Liver (tissue), 8 donors: ENCODE measurements at regions not wholly inside any gene's neighbourhood (a gene's known extent, or its start where the extent isn't known, plus 50 kb on each side); places are given as distances from the start of the nearest gene placed in this dataset.

Source experiments
- DNase-seq: peaks from one replicate; pipeline ENCODE4 v3.0.0-alpha.2; 2017; ENCODE audit warnings: low spot score
- H3K27ac ChIP-seq, 2 donors: one replicate each; pipeline ENCODE4 v1.7.0; 2013; ENCODE audit warnings: inconsistent platforms in 2 of 2, low read length in 2 of 2, control low read depth in 1 of 2, low read depth in 1 of 2, mild to moderate bottlenecking in 1 of 2
- H3K27me3 ChIP-seq, 4 donors: one replicate each; pipeline versions ENCODE4 v1.6.1 to v1.7.0; 2013; ENCODE audit warnings: low read length in 3 of 4, inconsistent platforms in 1 of 4, mild to moderate bottlenecking in 1 of 4, moderate library complexity in 1 of 4; ENCODE audit not compliant: control insufficient read depth in 4 of 4, insufficient read depth in 4 of 4
- H3K36me3 ChIP-seq, 4 donors: one replicate each; pipeline versions ENCODE4 v1.6.1 to v1.7.0; 2013; ENCODE audit warnings: low read length in 3 of 4, mild to moderate bottlenecking in 3 of 4, low read depth in 1 of 4, moderate library complexity in 1 of 4; ENCODE audit not compliant: control insufficient read depth in 4 of 4, insufficient read depth in 3 of 4
- H3K4me1 ChIP-seq, 4 donors: one replicate each; pipeline versions ENCODE4 v1.6.1 to v1.7.0; 2013; ENCODE audit warnings: low read length in 3 of 4, mild to moderate bottlenecking in 3 of 4, moderate library complexity in 1 of 4; ENCODE audit not compliant: control insufficient read depth in 4 of 4, insufficient read depth in 4 of 4
- H3K4me3 ChIP-seq, 3 donors: one replicate each; pipeline versions ENCODE4 v1.6.1 to v1.7.0; 2013; ENCODE audit warnings: low read length in 3 of 3, control low read depth in 1 of 3, low read depth in 1 of 3, mild to moderate bottlenecking in 1 of 3
- H3K9ac ChIP-seq, 2 donors: one replicate each; pipeline ENCODE4 v1.7.0; 2013; ENCODE audit warnings: low read length in 2 of 2, mild to moderate bottlenecking in 2 of 2, moderate library complexity in 2 of 2, control low read depth in 1 of 2, low read depth in 1 of 2
- H3K9me3 ChIP-seq, 4 donors: one replicate each; pipeline versions ENCODE4 v1.6.1 to v1.7.0; 2013; ENCODE audit warnings: low read length in 3 of 4; ENCODE audit not compliant: control insufficient read depth in 4 of 4
- EGR1 ChIP-seq, 2 donors: IDR thresholded peaks; 2 replicates each; pipeline ENCODE4 v1.6.1; 2016 to 2018; ENCODE audit warnings: antibody characterized with exemption in 2 of 2, low read depth in 2 of 2
- FOXA1 ChIP-seq: IDR thresholded peaks from 2 replicates; pipeline ENCODE4 v1.6.1; 2016; ENCODE audit warnings: antibody characterized with exemption
- FOXA2 ChIP-seq: IDR thresholded peaks from 2 replicates; pipeline ENCODE4 v1.6.1; 2016; ENCODE audit warnings: antibody characterized with exemption
- GABPA ChIP-seq, 2 donors: IDR thresholded peaks in 1 of 2; conservative IDR thresholded peaks in 1 of 2; 2 replicates each; pipeline ENCODE4 v1.6.1; 2016; ENCODE audit warnings: antibody characterized with exemption in 2 of 2, mild to moderate bottlenecking in 1 of 2, moderate library complexity in 1 of 2
- HNF4A ChIP-seq, 2 donors: conservative IDR thresholded peaks; 2 replicates each; pipeline ENCODE4 v1.6.1; 2016; ENCODE audit warnings: antibody characterized with exemption in 2 of 2, mild to moderate bottlenecking in 2 of 2
- HNF4G ChIP-seq: IDR thresholded peaks from 2 replicates; pipeline ENCODE4 v1.6.1; 2016; ENCODE audit warnings: antibody characterized with exemption
- JUND ChIP-seq, 2 donors: IDR thresholded peaks; 2 replicates each; pipeline ENCODE4 v1.6.1; 2016; ENCODE audit warnings: antibody characterized with exemption in 2 of 2
- NR2F2 ChIP-seq: IDR thresholded peaks from 2 replicates; pipeline ENCODE4 v1.6.1; 2016; ENCODE audit warnings: antibody characterized with exemption
- RAD21 ChIP-seq, 2 donors: IDR thresholded peaks; 2 replicates each; pipeline ENCODE4 v1.6.1; 2016; ENCODE audit warnings: antibody characterized with exemption in 2 of 2, mild to moderate bottlenecking in 2 of 2
- RXRA ChIP-seq, 2 donors: IDR thresholded peaks; 2 replicates each; pipeline ENCODE4 v1.6.1; 2017 to 2018; ENCODE audit warnings: antibody characterized with exemption in 2 of 2, mild to moderate bottlenecking in 1 of 2
- SP1 ChIP-seq: IDR thresholded peaks from 2 replicates; pipeline ENCODE4 v1.6.1; 2018; ENCODE audit warnings: antibody characterized with exemption, mild to moderate bottlenecking
- TAF1 ChIP-seq: conservative IDR thresholded peaks from 2 replicates; pipeline ENCODE4 v1.6.1; 2016; ENCODE audit warnings: antibody characterized with exemption, mild to moderate bottlenecking
- YY1 ChIP-seq: IDR thresholded peaks from 2 replicates; pipeline ENCODE4 v1.6.1; 2016; ENCODE audit warnings: antibody characterized with exemption, mild to moderate bottlenecking
- WGBS: extraction: QIAGEN DNeasy Blood & Tissue Kit; methylation state at CpG from one replicate; pipeline ENCODE4 v1.1.7; 2013; 5-methylcytosine and 5-hydroxymethylcytosine counted together
- TF ChIP-seq, protein P1 (sequence below): IDR thresholded peaks from 2 replicates; pipeline ENCODE4 v1.6.1; 2016; ENCODE audit warnings: antibody characterized with exemption, mild to moderate bottlenecking
- TF ChIP-seq, protein P2 (sequence below): fragments of 150-350 bp; IDR thresholded peaks from 2 replicates; pipeline ENCODE4 v1.5.1; 2017; ENCODE audit warnings: improper control_type of control experiment, low read depth, low read length; ENCODE audit not compliant: missing input control
- TF ChIP-seq, protein P3 (sequence below): IDR thresholded peaks from 2 replicates; pipeline ENCODE4 v1.6.1; 2016; ENCODE audit warnings: antibody characterized with exemption
- TF ChIP-seq, protein P4 (sequence below): IDR thresholded peaks from 2 replicates; pipeline ENCODE4 v1.6.1; 2016; ENCODE audit warnings: antibody characterized with exemption
- TF ChIP-seq, protein P5 (sequence below): IDR thresholded peaks from 2 replicates; pipeline ENCODE4 v1.6.1; 2016; ENCODE audit warnings: antibody characterized with exemption
- donor health status: healthy.
- donor health status: healthy.
- donor health status: healthy.
- donor health status: healthy.
- donor health status: healthy.

DNA sequence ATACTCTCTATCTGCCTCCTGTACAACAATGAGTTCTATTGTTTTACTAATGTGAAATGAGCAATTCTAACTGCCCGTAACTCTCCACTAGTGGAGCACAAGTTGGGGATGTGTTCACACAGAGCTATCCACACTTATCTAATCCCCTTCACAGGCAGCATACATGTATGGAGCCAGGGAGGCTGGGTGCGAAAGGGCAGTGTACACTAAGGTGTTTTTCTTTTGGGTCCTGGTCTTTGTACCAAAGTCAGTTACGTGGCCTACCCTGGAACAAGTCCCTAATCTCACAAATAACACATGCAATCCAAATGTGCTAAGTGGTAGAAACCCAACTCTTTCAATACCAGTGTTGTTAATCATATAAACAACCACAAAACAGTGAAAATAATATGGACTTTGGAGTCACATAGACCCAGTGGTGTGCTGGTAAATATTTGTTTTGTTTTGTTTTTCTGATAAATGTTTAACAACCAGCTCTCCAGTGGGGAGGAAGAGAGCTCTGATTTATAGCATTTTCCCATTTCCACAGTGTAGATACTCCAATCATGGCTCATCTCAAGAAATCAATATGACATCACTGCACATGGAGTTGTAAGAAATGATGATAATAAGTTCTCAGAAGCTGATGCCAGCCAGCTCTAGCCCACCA is 319.9 kb upstream of the DUSP10 start (continued):
- TF ChIP-seq, protein P1, sequence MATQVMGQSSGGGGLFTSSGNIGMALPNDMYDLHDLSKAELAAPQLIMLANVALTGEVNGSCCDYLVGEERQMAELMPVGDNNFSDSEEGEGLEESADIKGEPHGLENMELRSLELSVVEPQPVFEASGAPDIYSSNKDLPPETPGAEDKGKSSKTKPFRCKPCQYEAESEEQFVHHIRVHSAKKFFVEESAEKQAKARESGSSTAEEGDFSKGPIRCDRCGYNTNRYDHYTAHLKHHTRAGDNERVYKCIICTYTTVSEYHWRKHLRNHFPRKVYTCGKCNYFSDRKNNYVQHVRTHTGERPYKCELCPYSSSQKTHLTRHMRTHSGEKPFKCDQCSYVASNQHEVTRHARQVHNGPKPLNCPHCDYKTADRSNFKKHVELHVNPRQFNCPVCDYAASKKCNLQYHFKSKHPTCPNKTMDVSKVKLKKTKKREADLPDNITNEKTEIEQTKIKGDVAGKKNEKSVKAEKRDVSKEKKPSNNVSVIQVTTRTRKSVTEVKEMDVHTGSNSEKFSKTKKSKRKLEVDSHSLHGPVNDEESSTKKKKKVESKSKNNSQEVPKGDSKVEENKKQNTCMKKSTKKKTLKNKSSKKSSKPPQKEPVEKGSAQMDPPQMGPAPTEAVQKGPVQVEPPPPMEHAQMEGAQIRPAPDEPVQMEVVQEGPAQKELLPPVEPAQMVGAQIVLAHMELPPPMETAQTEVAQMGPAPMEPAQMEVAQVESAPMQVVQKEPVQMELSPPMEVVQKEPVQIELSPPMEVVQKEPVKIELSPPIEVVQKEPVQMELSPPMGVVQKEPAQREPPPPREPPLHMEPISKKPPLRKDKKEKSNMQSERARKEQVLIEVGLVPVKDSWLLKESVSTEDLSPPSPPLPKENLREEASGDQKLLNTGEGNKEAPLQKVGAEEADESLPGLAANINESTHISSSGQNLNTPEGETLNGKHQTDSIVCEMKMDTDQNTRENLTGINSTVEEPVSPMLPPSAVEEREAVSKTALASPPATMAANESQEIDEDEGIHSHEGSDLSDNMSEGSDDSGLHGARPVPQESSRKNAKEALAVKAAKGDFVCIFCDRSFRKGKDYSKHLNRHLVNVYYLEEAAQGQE = peak; percentile 70
- TF ChIP-seq JUND (IDR thresholded peaks at IDR 0.05) (peak; percentile 86 to 90), YY1 (peak; percentile 76), HNF4A (conservative IDR thresholded peaks at IDR 0.05) (peak; percentile 99 to 100)

DNA sequence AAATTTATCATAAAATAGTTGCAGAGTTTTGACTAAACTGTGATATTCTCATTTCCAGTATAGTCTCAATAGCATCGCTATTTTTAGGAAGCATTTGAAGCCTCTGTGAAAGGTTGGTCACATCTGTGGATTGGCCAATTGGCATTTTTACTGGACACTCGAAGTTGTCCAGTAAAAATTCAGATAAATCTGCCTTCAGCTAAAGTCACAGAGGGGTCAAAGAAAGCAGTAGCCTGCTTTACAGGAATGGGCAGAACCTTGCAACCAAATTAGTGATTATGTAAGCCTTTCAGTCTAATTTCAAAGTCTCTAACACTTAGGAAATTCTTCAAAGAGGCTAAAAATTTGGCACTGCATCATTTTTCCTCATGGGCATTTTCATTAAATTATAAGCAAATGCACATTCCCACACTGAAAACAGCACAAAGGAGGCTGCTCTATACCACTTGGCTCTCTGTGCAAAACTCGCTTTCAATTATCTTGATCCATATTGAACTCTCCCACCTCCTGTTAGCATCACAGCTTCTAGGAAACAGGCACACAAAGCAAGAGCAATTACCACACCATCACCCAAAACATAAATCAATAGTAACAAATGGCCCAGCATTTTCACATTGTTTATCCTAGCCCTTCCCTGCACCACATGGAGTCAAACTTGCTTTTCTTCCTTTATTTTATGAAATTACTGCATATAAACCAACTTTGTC is 318.5 kb upstream of the DUSP10 start:
- peak overlapping the region; percentile 93 to 96 for H3K27ac ChIP-seq
- H3K4me3 ChIP-seq = no peak overlapping the region
- H3K9me3 ChIP-seq = peaks cover 0 to 2% (median 0%) of the 10 kb centered on the region in 4 donors
- H3K4me1 ChIP-seq = peaks cover 4 to 57% (median 37%) of the 10 kb centered on the region in 4 donors
- H3K9ac ChIP-seq = no peak overlapping the region
- WGBS = 38% methylated on average over 3 of the region's 3 CpGs
- H3K36me3 ChIP-seq = no peaks in the 10 kb centered on the region
- TF ChIP-seq, protein P2, sequence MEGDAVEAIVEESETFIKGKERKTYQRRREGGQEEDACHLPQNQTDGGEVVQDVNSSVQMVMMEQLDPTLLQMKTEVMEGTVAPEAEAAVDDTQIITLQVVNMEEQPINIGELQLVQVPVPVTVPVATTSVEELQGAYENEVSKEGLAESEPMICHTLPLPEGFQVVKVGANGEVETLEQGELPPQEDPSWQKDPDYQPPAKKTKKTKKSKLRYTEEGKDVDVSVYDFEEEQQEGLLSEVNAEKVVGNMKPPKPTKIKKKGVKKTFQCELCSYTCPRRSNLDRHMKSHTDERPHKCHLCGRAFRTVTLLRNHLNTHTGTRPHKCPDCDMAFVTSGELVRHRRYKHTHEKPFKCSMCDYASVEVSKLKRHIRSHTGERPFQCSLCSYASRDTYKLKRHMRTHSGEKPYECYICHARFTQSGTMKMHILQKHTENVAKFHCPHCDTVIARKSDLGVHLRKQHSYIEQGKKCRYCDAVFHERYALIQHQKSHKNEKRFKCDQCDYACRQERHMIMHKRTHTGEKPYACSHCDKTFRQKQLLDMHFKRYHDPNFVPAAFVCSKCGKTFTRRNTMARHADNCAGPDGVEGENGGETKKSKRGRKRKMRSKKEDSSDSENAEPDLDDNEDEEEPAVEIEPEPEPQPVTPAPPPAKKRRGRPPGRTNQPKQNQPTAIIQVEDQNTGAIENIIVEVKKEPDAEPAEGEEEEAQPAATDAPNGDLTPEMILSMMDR = no peak
- no peak for TF ChIP-seq EGR1 (IDR thresholded peaks at IDR 0.05; ENCODE audit: low read depth in 2 of 2)
- no peak for TF ChIP-seq FOXA1
- peak; percentile 74 for TF ChIP-seq SP1
- peak; percentile 3 to 39 for TF ChIP-seq RAD21 (IDR thresholded peaks at IDR 0.05)
- no peak for TF ChIP-seq HNF4G
- TF ChIP-seq HNF4A (conservative IDR thresholded peaks at IDR 0.05) = peak; percentile 61 to 75
- TF ChIP-seq, protein P3, sequence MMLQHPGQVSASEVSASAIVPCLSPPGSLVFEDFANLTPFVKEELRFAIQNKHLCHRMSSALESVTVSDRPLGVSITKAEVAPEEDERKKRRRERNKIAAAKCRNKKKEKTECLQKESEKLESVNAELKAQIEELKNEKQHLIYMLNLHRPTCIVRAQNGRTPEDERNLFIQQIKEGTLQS = no peak
- TF ChIP-seq, protein P1 = no peak
- peak; percentile 83 to 89 for TF ChIP-seq RXRA (IDR thresholded peaks at IDR 0.05)
- TF ChIP-seq YY1 = peak; percentile 43
- TF ChIP-seq GABPA (IDR thresholded peaks at IDR 0.05 in 1 of 2, conservative IDR thresholded peaks at IDR 0.05 in 1 of 2) = no peak
- no peak for TF ChIP-seq NR2F2
- TF ChIP-seq, protein P4, sequence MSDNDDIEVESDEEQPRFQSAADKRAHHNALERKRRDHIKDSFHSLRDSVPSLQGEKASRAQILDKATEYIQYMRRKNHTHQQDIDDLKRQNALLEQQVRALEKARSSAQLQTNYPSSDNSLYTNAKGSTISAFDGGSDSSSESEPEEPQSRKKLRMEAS = peak; percentile 45
- no peak for TF ChIP-seq FOXA2
- TF ChIP-seq JUND (IDR thresholded peaks at IDR 0.05) = peak in 1 of 2 donors; percentile 33
- TF ChIP-seq, protein P5, sequence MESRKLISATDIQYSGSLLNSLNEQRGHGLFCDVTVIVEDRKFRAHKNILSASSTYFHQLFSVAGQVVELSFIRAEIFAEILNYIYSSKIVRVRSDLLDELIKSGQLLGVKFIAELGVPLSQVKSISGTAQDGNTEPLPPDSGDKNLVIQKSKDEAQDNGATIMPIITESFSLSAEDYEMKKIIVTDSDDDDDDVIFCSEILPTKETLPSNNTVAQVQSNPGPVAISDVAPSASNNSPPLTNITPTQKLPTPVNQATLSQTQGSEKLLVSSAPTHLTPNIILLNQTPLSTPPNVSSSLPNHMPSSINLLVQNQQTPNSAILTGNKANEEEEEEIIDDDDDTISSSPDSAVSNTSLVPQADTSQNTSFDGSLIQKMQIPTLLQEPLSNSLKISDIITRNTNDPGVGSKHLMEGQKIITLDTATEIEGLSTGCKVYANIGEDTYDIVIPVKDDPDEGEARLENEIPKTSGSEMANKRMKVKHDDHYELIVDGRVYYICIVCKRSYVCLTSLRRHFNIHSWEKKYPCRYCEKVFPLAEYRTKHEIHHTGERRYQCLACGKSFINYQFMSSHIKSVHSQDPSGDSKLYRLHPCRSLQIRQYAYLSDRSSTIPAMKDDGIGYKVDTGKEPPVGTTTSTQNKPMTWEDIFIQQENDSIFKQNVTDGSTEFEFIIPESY = no peak
- no peak for TF ChIP-seq TAF1
- H3K27me3 ChIP-seq = no peaks in the 10 kb centered on the region
- DNase-seq = no peak
